22Rv1 (cell line): ENCODE measurements at regions not wholly inside any gene's neighbourhood (a gene's known extent, or its start where the extent isn't known, plus 50 kb on each side); places are given as distances from the start of the nearest gene placed in this dataset.

Experiments
- ZFX ChIP-seq: fragments of 450-650 bp; IDR thresholded peaks from 2 replicates; pipeline ENCODE4 v1.6.1; 2017; ENCODE audit warnings: antibody characterized with exemption, borderline replicate concordance
- TF ChIP-seq, protein P1 (sequence below): fragments of 450-650 bp; IDR thresholded peaks from 2 replicates; pipeline ENCODE4 v1.5.1; 2017; ENCODE audit warnings: mild to moderate bottlenecking

DNA sequence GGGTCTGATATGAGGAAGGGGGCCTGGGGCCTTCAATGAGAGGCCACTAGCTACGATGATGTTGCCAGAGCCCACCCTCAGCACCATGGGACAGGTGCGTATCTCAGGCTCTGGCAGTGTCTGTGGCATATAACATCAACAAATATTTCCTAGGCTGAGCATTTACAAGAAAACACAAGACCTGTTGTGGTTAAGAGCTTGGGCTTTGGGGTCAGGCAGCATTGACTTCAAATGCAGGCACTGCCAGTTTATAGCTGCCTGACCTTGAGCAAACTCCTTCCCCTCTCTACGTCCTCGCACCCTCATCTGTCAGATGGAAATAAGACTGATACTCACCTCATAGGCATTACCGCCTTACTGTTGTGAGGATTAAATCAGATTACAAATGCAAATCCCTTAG is 156.0 kb downstream of the KATNAL1 start:
- TF ChIP-seq, protein P1, sequence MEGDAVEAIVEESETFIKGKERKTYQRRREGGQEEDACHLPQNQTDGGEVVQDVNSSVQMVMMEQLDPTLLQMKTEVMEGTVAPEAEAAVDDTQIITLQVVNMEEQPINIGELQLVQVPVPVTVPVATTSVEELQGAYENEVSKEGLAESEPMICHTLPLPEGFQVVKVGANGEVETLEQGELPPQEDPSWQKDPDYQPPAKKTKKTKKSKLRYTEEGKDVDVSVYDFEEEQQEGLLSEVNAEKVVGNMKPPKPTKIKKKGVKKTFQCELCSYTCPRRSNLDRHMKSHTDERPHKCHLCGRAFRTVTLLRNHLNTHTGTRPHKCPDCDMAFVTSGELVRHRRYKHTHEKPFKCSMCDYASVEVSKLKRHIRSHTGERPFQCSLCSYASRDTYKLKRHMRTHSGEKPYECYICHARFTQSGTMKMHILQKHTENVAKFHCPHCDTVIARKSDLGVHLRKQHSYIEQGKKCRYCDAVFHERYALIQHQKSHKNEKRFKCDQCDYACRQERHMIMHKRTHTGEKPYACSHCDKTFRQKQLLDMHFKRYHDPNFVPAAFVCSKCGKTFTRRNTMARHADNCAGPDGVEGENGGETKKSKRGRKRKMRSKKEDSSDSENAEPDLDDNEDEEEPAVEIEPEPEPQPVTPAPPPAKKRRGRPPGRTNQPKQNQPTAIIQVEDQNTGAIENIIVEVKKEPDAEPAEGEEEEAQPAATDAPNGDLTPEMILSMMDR = no peak
- no peak for TF ChIP-seq ZFX
